ENCODE measurements at regions not wholly inside any gene's neighbourhood (a gene's known extent, or its start where the extent isn't known, plus 50 kb on each side); places are given as distances from the start of the nearest gene placed in this dataset.

GRCh38 chr5:66344544-66344943, 200.4 kb downstream of the SREK1 start:
- TF ChIP-seq EZH2 (IDR thresholded peaks at IDR 0.05) (no peak), POLR2AphosphoS5 (IDR thresholded peaks at IDR 0.05; ENCODE audit: borderline replicate concordance, low read depth, low read length) (no peak), FOXP2 (optimal IDR thresholded peaks at IDR 0.05; ENCODE audit: control extremely low read depth, extremely low read length, insufficient read depth) (no peak)

Data from SK-N-MC (cell line).